ENCODE measurements at regions not wholly inside any gene's neighbourhood (a gene's known extent, or its start where the extent isn't known, plus 50 kb on each side); places are given as distances from the start of the nearest gene placed in this dataset.

DNA sequence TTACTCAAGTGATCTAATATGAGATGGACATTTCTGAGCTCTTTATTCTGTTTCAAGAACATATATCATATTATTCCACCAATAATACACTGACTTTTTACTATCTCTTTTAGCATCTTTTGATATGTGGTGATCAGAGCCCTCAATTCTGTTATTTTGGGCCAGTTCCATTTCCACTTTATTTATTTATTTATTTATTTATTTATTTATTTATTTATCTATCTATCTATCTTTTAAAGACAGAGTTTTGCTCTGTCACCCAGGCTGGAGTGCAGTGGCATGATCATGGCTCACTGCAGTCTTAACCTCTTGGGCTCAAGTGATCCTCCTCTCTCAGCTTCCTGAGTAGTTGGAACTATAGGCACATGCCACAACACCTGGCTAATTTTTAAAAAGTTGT lies 57.4 kb upstream of the GRID2 start:
- TF ChIP-seq CTCF (IDR thresholded peaks at IDR 0.05; ENCODE audit: insufficient read depth, low read depth, low read length) (no peak), EZH2 (IDR thresholded peaks at IDR 0.05; ENCODE audit: insufficient read depth, low read length) (no peak)
